ENCODE measurements at regions not wholly inside any gene's neighbourhood (a gene's known extent, or its start where the extent isn't known, plus 50 kb on each side); places are given as distances from the start of the nearest gene placed in this dataset.

GRCh38 chrX:53746718-53747117 lies 60.2 kb upstream of the HUWE1 start:
- no peak overlapping the region for H3K27ac ChIP-seq (ENCODE audit: low read depth in 1 of 2, low read length in 2 of 2)
- no peak overlapping the region for H3K4me3 ChIP-seq (replicated peaks in 1 of 3; ENCODE audit: low read depth in 2 of 3, low read length in 3 of 3)
- no CpG with 5 or more reads among the region's 1 CpG for whole genome bisulfite sequencing (ENCODE audit: insufficient coverage)
- H3K36me3 ChIP-seq (replicated peaks in 1 of 2; ENCODE audit: control insufficient read depth in 1 of 2, insufficient read depth in 2 of 2, low read length in 2 of 2) = no peaks in the 10 kb centered on the region
- DNase-seq = no peak
- no peaks in the 10 kb centered on the region for H3K36me3 Mint-ChIP-seq
- no peak overlapping the region for H3K4me2 ChIP-seq (replicated peaks; ENCODE audit: extremely low read depth, low read length, poor library complexity, severe bottlenecking)
- no peak overlapping the region for H3K27ac Mint-ChIP-seq
- no peak for TF ChIP-seq CTCF (IDR thresholded peaks at IDR 0.05)
- H3K4me1 ChIP-seq (ENCODE audit: control insufficient read depth in 1 of 2, insufficient read depth in 2 of 2, low read length in 2 of 2) = no peaks in the 10 kb centered on the region
- no peaks in the 10 kb centered on the region for H3K79me2 ChIP-seq (ENCODE audit: insufficient read depth, low read length)
- H4K20me1 ChIP-seq (ENCODE audit: insufficient read depth, low read length) = no peaks in the 10 kb centered on the region
- H3K4me3 Mint-ChIP-seq = no peak overlapping the region
- intact Hi-C loops (cut with micrococcal nuclease) = no loop called here
- H3K9ac ChIP-seq (ENCODE audit: insufficient read depth, low read length, poor library complexity, severe bottlenecking) = no peak overlapping the region
- H3K9me3 Mint-ChIP-seq = peaks cover 0 to 5% (median 0%) of the 10 kb centered on the region in 7 donors
- no peak overlapping the region for H2AFZ ChIP-seq (ENCODE audit: insufficient read depth, low read depth, low read length, poor library complexity, severe bottlenecking)
- no peaks in the 10 kb centered on the region for H3K27me3 Mint-ChIP-seq (ENCODE audit: low read depth in 3 of 3)
- H3K9me3 ChIP-seq (replicated peaks in 1 of 2; ENCODE audit: control insufficient read depth in 1 of 2, insufficient read depth in 1 of 2, low read length in 2 of 2) = no peaks in the 10 kb centered on the region
- peaks cover 0 to 2% of the 10 kb centered on the region in 2 donors for H3K27me3 ChIP-seq (ENCODE audit: control insufficient read depth in 2 of 2, insufficient read depth in 2 of 2, low read length in 2 of 2)
- H3K4me1 Mint-ChIP-seq = no peaks in the 10 kb centered on the region

GRCh38 chrX:53743244-53743643 lies 56.7 kb upstream of the HUWE1 start:
- H3K27me3 ChIP-seq (ENCODE audit: control insufficient read depth in 2 of 2, insufficient read depth in 2 of 2, low read length in 2 of 2) = peaks cover 0 to 2% of the 10 kb centered on the region in 2 donors
- no peak overlapping the region for H3K4me3 ChIP-seq (replicated peaks in 1 of 3; ENCODE audit: low read depth in 2 of 3, low read length in 3 of 3)

More at GRCh38 chrX:53743244-53743643, 56.7 kb upstream of the HUWE1 start:
- Histone ChIP-seq H4K20me1 (ENCODE audit: insufficient read depth, low read length) (no peaks in the 10 kb centered on the region), H3K4me1 (ENCODE audit: control insufficient read depth in 1 of 2, insufficient read depth in 2 of 2, low read length in 2 of 2) (no peaks in the 10 kb centered on the region), H3K79me2 (ENCODE audit: insufficient read depth, low read length) (no peaks in the 10 kb centered on the region), H2AFZ (ENCODE audit: insufficient read depth, low read depth, low read length, poor library complexity, severe bottlenecking) (no peak overlapping the region), H3K27ac (ENCODE audit: low read depth in 1 of 2, low read length in 2 of 2) (no peak overlapping the region), H3K4me2 (replicated peaks; ENCODE audit: extremely low read depth, low read length, poor library complexity, severe bottlenecking) (no peak overlapping the region), H3K9me3 (replicated peaks in 1 of 2; ENCODE audit: control insufficient read depth in 1 of 2, insufficient read depth in 1 of 2, low read length in 2 of 2) (no peaks in the 10 kb centered on the region), H3K36me3 (replicated peaks in 1 of 2; ENCODE audit: control insufficient read depth in 1 of 2, insufficient read depth in 2 of 2, low read length in 2 of 2) (no peaks in the 10 kb centered on the region), H3K9ac (ENCODE audit: insufficient read depth, low read length, poor library complexity, severe bottlenecking) (no peak overlapping the region)
- no peak for DNase-seq
- intact Hi-C loops (cut with micrococcal nuclease) = no loop called here
- no peaks in the 10 kb centered on the region for H3K36me3 Mint-ChIP-seq
- H3K9me3 Mint-ChIP-seq = no peaks in the 10 kb centered on the region
- H3K27ac Mint-ChIP-seq = no peak overlapping the region
- peaks cover 0 to 3% (median 2%) of the 10 kb centered on the region in 3 donors for H3K27me3 Mint-ChIP-seq (ENCODE audit: low read depth in 3 of 3)
- no CpG with 5 or more reads among the region's 1 CpG for WGBS (ENCODE audit: insufficient coverage)
- H3K4me3 Mint-ChIP-seq = no peak overlapping the region
- TF ChIP-seq CTCF (IDR thresholded peaks at IDR 0.05) = no peak
- no peaks in the 10 kb centered on the region for H3K4me1 Mint-ChIP-seq

Measured in CD14-positive monocyte (primary cell).